ENCODE measurements at regions not wholly inside any gene's neighbourhood (a gene's known extent, or its start where the extent isn't known, plus 50 kb on each side); places are given as distances from the start of the nearest gene placed in this dataset.

DNA sequence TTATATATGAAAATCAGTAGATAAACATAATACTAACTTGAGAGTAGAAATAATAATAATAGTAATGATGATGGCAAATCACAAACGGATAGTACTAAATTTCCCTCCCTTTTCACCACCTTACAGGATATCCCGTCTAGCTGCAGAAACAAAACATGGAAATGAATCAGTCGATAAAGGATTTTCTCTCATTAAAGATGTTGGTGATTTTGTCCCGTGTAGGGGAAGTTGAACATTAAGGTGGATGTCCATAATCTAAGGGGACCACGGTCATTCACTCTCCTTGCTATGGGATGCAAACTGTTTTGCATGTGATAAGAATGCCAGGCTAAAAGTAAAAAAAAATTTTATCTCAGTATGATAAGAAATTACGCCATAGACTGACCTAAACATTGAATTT lies 1027.7 kb upstream of the NR2F2 start (continued):
- TF ChIP-seq, protein P1, sequence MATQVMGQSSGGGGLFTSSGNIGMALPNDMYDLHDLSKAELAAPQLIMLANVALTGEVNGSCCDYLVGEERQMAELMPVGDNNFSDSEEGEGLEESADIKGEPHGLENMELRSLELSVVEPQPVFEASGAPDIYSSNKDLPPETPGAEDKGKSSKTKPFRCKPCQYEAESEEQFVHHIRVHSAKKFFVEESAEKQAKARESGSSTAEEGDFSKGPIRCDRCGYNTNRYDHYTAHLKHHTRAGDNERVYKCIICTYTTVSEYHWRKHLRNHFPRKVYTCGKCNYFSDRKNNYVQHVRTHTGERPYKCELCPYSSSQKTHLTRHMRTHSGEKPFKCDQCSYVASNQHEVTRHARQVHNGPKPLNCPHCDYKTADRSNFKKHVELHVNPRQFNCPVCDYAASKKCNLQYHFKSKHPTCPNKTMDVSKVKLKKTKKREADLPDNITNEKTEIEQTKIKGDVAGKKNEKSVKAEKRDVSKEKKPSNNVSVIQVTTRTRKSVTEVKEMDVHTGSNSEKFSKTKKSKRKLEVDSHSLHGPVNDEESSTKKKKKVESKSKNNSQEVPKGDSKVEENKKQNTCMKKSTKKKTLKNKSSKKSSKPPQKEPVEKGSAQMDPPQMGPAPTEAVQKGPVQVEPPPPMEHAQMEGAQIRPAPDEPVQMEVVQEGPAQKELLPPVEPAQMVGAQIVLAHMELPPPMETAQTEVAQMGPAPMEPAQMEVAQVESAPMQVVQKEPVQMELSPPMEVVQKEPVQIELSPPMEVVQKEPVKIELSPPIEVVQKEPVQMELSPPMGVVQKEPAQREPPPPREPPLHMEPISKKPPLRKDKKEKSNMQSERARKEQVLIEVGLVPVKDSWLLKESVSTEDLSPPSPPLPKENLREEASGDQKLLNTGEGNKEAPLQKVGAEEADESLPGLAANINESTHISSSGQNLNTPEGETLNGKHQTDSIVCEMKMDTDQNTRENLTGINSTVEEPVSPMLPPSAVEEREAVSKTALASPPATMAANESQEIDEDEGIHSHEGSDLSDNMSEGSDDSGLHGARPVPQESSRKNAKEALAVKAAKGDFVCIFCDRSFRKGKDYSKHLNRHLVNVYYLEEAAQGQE (IDR thresholded peaks at IDR 0.05; ENCODE audit: unreplicated experiment), result no peak
- TF ChIP-seq NANOG (IDR thresholded peaks at IDR 0.05; ENCODE audit: borderline replicate concordance) (no peak), ZNF114 (CRISPR knock-in tag; IDR thresholded peaks at IDR 0.05) (no peak)
- TF ChIP-seq, protein P2, sequence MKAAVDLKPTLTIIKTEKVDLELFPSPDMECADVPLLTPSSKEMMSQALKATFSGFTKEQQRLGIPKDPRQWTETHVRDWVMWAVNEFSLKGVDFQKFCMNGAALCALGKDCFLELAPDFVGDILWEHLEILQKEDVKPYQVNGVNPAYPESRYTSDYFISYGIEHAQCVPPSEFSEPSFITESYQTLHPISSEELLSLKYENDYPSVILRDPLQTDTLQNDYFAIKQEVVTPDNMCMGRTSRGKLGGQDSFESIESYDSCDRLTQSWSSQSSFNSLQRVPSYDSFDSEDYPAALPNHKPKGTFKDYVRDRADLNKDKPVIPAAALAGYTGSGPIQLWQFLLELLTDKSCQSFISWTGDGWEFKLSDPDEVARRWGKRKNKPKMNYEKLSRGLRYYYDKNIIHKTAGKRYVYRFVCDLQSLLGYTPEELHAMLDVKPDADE (IDR thresholded peaks at IDR 0.05), result no peak
- TF ChIP-seq, protein P3, sequence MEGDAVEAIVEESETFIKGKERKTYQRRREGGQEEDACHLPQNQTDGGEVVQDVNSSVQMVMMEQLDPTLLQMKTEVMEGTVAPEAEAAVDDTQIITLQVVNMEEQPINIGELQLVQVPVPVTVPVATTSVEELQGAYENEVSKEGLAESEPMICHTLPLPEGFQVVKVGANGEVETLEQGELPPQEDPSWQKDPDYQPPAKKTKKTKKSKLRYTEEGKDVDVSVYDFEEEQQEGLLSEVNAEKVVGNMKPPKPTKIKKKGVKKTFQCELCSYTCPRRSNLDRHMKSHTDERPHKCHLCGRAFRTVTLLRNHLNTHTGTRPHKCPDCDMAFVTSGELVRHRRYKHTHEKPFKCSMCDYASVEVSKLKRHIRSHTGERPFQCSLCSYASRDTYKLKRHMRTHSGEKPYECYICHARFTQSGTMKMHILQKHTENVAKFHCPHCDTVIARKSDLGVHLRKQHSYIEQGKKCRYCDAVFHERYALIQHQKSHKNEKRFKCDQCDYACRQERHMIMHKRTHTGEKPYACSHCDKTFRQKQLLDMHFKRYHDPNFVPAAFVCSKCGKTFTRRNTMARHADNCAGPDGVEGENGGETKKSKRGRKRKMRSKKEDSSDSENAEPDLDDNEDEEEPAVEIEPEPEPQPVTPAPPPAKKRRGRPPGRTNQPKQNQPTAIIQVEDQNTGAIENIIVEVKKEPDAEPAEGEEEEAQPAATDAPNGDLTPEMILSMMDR (conservative IDR thresholded peaks at IDR 0.05; ENCODE audit: low read depth in 2 of 2), result no peak

DNA sequence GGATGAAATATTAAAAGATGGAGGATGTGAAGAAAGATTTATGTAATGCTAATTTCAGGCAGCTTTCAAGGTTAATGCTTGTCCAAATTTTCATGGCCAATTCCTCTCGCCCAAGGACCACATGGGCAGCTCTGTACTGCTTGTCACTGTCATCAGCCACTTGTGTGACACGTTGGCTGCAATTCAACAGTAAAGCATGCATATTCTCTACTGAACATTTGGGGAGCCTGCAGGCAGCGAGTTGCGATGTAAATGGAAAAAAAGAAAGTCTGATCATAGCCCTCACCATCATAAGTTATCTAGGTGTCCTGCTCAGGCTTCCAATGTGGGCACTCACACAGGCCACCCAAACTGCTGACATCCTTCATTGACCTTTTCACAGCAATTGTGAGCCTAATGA lies 1026.8 kb upstream of the NR2F2 start:
- DNase-seq (ENCODE audit: low spot score), result no peak
- Histone ChIP-seq H2AFZ (peak overlapping the region; percentile 56; the same call in 1 of the 2 replicates), H3K9me2 (ENCODE audit: insufficient read depth) (no peaks in the 10 kb centered on the region), H3K27ac (ENCODE audit: low read depth) (no peak overlapping the region), H3K79me2 (replicated peaks; ENCODE audit: insufficient read depth) (no peaks in the 10 kb centered on the region), H4K20me1 (replicated peaks; ENCODE audit: insufficient read depth) (no peaks in the 10 kb centered on the region), H3K4me2 (no peak overlapping the region), H3K27me3 (ENCODE audit: insufficient read depth) (no peaks in the 10 kb centered on the region), H3F3A (replicated peaks; ENCODE audit: low read depth) (no peaks in the 10 kb centered on the region), H3K36me3 (ENCODE audit: insufficient read depth) (no peaks in the 10 kb centered on the region), H3K4me3 (no peak overlapping the region), H3K4me1 (ENCODE audit: insufficient read depth) (no peaks in the 10 kb centered on the region)
- Mint-ChIP-seq H3K27me3 (ENCODE audit: insufficient read depth, low read depth, poor library complexity) (no peaks in the 10 kb centered on the region), H3K36me3 (ENCODE audit: low read depth) (no peaks in the 10 kb centered on the region), H3K9me3 (no peaks in the 10 kb centered on the region), H3K27ac (no peak overlapping the region), H3K4me3 (no peak overlapping the region), H3K4me1 (no peaks in the 10 kb centered on the region)
- no peak for TF ChIP-seq CREB1 (CRISPR knock-in tag; IDR thresholded peaks at IDR 0.05; ENCODE audit: low read depth)
- TF ChIP-seq STAT1 (IDR thresholded peaks at IDR 0.05; ENCODE audit: unreplicated experiment), result no peak
- no peak for TF ChIP-seq POLR2AphosphoS5 (IDR thresholded peaks at IDR 0.05; ENCODE audit: low read depth)
- TF ChIP-seq, protein P1 (IDR thresholded peaks at IDR 0.05; ENCODE audit: unreplicated experiment), result no peak
- no peak for ATAC-seq
